NCI-H187 treated with DMSO at 0.1 percent for 48 hours (cell line): ENCODE measurements at regions not wholly inside any gene's neighbourhood (a gene's known extent, or its start where the extent isn't known, plus 50 kb on each side); places are given as distances from the start of the nearest gene placed in this dataset.
"Not testable (repeated sequence)": the region's sequence is repeated elsewhere in the genome, so short reads cannot be mapped to it uniquely, and the experiment has no call there.

Experiments used
- DNase-seq: peaks from one replicate; lab custom pipeline; 2025; lab: John Stamatoyannopoulos, UW

DNA sequence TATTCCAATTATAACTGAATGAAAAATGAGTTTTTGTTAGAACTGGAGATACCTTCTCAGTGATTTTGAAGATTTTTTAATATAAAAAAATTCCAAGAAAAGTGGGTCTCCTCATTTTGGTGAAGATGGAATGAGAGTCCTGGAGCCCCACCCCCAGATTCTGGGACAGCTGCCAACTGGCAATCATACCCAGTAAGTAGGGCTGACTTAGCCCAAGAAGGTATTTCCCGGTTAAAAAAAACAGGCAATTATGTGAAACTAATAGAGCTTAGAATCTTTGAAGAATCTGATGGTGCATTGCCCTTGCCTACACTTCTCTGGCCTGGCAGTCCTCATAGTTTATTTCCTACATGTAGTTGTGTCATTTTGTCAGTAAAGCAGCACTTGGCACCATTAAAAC is 52.8 kb upstream of the VWDE start:
- no peak for DNase-seq

DNA sequence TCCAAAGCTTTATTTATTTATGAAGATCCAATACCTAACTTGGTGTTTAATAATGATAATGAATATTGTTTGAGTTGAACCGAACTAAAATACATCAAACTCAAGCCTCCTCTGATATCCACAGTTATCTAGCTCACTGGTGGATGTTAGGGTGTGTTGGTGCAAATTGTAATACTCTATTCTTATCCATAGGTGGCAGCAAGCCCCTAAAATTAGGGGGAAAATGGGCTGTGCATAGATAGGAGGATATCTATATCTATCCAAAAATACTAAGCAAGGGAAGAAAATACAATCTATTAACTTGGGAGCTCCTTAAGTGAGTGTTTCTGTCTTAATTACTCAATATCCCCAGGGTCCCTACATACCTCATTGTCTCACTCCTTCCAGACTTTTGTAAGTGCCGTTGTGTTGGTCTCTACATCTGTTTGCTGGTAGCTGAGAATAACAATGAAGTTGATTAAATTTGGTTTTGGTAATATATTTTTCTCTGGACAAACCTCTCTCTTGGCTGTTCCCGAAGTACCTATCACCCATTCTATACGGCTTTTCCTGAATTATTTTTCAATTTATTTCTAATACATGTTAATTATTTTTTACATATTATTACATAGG is 55.0 kb upstream of the VWDE start:
- no peak for DNase-seq

DNA sequence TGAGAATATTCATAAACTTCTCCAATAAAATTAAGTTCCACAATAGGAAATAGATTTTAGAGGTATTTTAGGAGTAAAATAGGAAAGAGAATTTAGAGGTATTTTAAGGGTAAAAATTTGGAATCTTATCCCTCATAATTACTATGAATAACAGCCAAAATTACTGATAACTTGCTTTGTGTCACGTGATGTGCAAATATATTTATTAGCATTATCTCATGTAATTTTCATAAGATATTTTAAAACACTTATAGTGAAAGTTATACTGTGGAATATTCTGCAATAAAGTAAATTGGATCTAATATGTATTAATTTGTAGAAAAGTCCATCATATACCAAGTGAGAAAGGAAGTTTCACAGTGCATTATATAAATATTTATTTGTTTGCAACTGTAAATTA is 64.2 kb upstream of the VWDE start:
- DNase-seq = no peak

DNA sequence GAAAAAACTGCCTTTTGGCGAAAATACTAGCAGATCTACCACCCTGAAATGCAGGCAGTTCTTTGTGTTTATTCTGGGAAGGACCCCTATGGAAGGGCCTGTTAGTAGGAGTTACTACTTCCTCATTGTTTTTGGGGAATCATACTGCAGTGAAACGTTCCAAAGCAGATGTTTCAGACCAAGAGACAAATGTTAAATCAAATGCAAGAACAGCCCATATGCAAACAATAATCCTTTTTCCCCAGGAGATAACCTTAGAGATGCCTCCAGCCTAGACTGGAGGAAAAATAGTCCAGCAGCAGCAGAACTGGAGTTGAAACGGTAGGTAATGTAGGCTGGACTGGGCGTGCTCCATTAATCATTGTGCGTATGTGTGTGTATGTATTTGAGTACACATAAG is 65.9 kb upstream of the VWDE start:
- no peak for DNase-seq

DNA sequence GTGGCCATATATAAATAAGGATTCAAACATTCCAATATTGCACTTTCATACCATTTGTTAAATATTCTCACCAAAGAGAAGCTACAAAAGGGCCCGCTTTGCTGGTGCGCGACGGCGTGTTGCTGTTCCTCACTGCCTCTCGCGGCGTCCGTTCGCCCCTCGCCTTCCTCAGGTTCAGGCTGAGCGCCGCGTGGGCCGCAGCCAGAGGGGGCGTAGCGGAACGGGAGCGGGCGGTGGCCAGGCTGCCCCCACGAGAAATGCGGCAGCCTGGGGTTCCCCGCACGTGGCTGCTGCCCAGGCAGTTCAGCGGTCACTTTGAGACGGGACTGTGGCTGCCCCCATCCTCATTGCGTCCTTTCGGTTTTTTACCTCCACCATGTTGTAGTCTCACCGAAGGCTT is 67.3 kb upstream of the VWDE start:
- no peak for DNase-seq

DNA sequence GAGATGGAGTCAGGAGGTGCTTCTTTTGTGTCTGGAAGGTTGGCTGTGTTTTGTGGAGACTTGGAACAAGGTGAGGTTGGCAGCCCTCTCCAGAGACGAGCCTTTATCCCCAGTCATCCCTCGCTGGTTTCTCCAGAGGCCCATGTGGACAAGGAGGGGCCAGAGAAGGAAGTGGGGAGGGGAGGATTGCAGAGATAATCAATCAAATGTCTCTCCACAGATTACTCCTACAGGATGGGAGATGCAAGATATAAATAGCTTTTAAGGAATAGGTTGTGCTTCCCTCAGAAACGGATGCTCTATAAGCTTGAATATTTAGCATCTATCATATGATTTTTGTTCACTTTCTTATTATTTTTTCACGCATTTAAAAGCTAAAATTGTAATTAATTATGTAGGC is 70.4 kb upstream of the VWDE start:
- no peak for DNase-seq

DNA sequence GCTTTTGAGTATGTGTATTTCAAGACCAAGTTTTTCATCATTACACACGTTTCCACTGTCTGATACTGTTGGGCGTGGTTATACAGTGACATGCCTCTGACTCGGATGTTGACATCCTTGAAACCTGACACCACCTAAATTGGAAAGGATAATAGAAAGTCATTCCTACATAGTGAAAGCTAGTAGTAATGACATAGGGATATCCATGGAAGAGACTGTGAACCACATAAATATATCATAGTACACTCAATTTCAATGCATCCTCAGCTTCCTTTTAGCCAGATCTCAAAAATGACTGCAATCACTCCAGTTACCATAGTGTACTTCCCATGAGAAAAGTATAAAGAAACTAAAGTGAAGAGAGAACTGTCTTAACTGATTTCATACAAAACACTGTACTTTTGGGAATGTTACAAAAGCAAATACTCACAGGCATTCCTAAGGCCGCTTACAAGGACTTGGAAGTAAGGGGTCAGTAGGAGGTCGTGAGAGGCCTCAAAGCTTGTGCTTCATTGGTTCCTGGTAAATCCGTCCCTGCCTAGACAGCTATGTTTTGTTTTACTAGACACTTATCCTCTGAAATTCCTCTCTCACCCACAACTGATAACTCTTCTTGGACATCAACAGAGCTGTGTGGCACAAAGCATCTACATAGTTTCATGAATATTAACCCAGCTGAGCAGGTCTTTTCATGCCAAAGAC is 71.8 kb upstream of the VWDE start:
- no peak for DNase-seq

DNA sequence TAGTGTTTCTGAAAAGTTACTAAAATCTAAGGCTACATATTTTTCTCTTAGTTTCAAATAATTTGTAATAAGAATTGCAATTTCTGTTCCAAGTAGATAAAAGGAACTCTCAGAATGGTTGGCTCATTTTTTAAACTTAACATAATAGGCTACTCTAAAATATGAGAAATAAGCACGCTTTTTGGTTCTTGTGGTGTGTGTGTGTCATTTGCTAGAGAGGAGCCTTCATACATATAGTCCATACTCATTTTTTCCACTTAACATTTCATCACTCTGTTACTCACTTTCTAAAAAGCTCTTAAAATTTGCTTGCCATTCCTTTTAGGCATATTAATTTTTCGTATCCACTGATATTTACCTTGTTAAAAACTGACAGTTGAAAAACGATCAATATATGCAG is 74.0 kb upstream of the VWDE start:
- no peak for DNase-seq

DNA sequence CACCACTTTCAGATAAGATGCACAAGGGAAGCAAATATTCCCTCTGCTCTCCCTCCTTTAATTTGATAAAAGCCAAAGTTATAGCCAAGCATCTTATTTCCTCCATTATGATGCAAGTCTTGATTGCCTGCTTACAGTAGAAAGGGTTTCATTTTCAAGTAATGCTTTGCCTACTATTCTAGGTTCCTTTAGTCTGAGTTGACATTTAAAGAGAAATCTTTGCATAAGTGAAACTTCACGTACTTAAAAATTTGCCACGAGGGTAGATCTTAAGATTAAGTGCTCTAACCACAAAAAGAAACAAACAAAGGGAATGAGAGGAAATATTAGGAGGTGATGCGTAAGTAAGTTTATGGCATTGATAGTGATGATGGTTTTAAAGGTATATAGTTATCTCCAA is 78.1 kb upstream of the VWDE start:
- DNase-seq = no peak

DNA sequence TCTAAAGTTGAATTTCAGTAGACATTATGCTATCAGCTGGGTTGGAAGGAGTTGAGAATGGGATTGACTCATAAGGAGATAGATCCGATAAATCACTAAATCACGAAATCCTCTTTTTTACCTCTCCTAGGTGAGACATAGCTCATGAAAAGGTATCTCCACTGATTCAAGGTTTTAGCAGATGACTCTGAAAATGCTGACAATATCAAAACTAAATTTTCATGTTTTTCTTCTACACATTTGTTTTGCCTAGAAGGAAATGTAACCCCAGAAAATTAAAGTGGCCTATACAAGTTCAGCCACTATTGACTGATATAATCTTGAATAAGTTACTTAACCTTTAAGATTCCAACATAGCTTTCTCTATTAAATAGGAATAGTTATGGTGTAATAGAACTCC is 82.2 kb upstream of the VWDE start:
- DNase-seq = no peak

DNA sequence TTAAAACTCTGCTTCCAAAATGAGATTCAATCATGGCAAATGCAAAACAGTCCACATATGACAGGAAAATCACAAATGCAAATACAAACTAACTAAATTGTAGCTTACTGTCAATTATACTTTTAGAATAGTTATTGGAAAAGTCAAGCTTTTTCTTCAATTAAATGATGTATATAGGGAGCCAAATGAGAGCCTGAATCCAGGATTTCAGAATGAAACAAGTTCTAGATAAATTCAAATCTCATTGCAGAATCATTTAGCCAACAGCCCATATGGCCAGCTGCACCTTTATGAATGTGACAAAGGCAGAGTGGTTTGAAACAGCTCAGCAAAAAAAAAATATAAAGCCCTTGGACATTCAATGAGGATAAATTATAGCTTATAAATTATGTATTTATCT is 82.2 kb upstream of the SCIN start:
- DNase-seq = no peak

DNA sequence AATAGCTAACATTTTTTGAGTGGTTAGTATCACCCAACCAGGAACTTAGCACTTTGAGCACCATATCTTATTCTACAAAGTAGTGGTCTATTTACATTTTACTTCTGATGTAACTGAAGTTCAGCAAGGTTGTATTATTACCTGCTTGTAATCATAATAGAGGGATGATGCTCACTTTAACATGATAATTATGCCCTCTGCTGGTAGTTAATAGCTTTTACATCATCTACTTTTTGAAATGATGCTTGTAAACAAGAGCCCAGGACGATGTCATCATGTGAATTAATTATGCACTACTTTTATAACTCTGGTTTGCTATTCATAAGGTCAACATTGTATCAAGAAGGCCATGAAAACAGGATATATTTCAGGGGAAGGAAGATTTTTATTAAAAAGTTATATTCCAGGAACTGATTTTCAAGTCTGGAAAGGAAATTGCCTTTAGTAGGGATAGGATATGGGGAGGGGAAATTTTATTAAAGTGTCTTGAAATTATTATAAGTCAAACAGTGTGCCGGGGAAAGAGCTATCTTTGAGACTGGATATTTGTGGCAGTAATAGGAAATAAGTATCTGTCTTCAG is 80.3 kb upstream of the SCIN start:
- peak; percentile 45 for DNase-seq

DNA sequence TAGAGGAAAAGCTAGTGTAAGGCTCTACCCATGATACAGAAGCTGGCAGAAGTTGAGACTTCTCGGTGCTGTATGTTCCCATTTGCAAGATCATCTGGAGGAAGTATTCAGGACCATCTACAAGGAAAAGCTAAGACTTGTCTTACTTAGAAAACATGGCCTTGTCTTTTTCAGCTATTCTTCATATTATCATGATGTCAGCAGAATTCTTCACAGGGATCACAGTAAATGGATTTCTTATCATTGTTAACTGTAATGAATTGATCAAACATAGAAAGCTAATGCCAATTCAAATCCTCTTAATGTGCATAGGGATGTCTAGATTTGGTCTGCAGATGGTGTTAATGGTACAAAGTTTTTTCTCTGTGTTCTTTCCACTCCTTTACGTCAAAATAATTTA is 79.6 kb upstream of the SCIN start:
- DNase-seq = no peak

DNA sequence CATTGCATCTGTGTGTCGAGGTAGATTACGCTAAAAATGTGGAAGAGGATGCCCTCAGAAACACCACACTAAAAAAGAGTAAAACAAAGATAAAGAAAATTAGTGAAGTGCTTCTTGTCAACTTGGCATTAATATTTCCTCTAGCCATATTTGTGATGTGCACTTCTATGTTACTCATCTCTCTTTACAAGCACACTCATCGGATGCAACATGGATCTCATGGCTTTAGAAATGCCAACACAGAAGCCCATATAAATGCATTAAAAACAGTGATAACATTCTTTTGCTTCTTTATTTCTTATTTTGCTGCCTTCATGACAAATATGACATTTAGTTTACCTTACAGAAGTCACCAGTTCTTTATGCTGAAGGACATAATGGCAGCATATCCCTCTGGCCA is 79.0 kb upstream of the SCIN start:
- no peak for DNase-seq

DNA sequence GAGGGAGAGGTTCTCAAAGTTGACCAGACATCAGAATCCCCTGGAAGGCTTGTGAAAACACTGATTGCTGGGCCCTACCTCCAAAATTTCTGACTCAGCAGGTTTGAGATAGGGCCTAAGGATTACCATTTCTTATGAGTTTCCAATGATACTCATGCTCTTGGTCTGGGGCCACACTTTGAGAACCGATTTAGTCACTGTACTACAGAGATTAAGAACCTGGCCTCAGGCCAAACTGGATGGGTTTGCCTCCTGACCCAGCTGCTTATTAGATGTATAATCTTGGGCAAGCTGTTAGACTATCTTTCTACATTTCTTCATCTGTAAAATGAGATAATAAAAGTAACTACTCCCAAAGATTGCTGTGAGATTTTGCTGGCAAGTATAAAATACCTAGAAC is 77.1 kb upstream of the SCIN start:
- no peak for DNase-seq

DNA sequence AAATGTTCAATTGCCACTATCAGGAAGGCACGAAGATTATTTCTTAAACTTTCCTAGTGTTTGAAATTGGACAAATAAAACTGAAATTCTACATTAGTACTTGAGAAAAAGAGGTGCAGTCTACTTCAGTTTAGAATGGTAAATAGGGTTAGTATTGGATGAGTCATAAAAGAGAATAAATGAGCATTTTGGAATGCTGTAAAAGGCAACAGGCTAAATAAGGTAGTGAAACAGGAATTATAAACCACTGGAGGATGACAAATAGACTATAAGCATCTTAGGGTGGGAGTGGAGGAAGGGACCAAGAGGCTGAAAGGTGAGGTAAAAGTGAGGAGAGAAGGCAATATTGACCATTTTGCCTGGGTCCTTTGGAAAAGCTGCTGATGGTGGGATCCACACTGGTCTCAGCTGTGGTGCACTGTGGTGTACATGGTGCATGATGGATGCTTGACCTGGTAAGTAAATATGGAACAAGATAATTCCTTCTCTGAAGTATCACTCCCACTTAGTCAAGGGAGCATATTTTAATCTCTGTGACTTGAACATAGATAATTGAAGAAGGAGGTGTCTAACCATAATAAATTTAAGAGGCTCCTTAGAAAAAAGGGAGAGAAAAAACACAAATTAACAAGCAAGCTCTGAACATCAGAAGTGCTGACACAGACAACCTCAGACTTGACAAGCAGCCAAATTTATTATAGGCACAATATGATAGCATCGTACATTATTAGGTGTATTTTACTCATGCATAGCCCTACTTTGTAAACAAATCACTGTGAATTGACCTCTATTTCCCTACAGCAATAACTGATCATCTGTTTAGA is 76.4 kb upstream of the SCIN start:
- DNase-seq = no peak

DNA sequence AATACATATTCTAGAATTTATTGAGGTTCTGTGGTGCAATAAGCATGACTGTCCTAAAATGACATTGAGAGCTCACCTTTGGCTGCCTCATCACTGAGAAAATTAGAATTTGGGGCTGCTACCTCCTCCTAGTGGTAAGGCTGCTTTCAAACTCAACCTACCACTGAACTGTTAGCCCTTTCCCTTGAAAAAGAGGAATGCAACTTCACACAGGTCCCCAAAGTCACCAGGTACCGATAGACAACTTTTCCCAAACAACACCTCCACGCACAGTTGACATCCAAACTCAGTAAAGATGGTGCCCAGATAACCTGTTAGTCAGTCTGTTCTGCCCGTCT is 75.9 kb upstream of the SCIN start:
- no peak for DNase-seq

DNA sequence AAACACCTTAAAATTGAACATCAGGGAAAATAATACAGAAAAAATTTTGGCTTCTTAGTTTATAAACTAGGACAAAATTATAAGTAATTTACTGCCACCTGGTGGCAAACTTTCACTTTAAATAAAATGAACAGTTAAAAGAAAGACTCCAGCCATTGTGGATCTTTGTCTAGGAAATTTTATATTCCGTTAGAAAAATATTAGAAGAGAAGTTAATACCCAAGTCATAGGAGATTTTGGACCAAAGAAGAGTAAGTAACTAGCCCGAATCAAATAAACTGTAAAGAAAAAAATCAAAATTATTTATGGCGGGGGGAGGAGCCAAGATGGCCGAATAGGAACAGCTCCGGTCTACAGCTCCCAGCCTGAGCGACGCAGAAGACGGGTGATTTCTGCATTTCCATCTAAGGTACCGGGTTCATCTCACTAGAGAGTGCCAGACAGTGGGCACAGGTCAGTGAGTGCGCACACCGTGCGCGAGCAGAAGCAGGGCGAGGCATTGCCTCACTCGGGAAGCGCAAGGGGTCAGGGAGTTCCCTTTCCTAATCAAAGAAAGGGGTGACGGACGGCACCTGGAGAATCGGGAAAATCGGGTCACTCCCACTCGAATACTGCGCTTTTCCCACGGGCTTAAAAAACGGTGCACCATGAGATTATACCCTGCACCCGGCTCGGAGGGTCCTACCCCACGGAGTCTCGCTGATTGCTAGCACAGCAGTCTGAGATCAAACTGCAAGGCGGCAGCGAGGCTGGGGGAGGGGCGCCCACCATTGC is 73.4 kb upstream of the SCIN start:
- DNase-seq = not testable (repeated sequence)

DNA sequence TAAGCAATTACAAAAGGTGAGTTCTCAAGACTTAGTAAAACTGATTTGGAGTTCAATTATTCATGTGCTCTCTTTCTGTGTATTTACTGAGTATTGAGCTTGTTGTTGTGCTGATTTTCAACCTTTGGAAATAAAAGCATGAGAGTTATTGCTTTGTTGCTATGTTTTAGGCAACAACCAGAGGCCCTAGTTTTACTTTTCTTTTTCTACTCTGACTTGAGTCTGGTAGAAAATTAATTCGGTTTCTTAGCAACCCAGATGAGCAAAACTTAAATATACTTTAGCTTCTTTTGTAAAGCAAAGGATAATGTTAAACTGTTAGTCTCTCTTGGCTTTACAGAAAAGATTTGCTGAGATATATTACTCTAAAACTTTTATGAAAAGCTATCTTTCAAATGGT is 66.4 kb upstream of the SCIN start:
- no peak for DNase-seq

DNA sequence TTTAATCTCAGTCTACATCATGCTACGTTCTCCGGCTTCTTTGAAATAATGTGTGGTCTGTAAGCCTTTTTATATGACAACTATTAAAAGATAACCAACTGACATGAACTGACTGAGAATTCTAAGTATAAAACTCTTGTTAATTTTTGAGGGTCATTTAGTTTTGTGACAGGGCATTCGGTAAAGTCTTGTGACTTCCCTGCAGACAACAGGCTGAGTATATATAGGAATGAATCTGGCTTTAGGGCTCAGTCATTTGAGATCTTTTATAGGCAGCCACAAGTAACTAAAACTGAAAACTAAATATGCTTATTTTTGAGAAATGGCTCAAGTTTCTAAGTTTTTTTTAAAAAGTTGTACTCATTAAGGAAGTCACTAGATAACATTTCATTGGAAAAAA is 62.5 kb upstream of the SCIN start:
- DNase-seq = no peak

DNA sequence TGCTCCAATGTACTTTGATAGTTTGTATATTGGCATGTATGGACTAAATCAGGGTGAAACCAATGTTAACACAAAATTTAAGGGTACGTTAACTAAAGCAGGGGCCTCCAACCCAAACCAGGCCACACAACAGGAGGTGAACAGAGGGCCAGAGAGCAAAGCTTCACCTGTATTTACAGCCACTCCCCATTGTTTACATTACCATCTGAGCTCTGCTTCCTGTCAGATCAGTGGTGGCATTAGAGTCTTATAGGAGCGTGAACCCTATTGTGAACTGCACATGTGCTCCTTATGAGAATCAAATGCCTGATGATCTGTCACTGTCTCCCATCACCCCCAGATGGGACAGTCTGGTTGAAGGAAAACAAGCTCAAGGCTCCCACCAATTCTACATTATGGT is 62.0 kb upstream of the SCIN start:
- DNase-seq = no peak

DNA sequence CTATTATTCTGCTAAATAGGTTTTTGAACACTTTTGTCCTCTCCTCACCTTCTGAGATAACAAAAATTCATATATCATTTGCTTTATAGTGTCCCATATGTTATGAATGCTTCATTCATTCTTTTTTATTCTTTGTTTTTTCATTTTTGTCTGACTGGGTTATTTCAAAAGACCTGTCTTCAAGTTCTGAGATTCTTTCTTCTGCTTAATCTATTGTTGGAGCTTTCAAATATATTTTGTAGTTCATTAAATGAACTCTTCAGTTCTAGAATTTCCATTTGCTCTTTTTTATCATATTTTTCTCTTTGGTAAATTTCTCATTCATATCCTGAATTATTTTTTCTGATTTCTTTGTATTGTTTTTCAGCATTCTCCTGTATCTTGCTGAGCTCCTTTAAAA is 53.1 kb upstream of the SCIN start:
- DNase-seq = no peak
